ENCODE measurements at regions not wholly inside any gene's neighbourhood (a gene's known extent, or its start where the extent isn't known, plus 50 kb on each side); places are given as distances from the start of the nearest gene placed in this dataset.

DNA sequence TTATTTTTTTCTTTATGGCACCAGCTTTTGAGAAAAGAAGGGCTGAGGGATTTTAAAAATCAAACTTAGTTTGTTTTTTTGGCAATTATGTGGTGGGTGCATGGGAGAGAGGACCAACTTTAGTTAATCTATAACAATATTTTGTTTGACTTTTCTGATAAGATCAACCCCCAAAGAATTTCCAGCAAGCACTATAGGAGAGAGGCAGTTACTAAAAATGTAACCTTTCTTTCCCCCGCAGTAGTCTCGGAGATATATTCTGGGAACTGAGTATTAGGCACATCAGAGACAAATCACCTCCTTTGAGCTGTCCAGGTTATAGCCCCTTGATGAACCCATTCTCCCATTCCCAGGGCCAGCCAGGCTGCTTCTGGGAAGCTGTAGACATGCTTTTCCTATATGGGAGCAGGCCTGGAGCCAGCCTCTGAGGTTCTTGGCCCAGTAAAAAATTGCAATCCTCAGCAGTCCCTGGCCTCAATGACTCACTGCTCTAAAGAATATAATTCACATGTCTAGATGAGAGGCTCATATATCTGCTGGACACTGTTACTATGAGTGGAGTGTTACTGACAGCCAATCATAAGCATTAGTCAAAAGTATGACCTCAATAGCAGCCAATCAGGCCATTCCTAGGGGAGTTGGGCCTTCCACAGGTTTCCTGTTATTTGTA, 138.3 kb upstream of the AGBL1 start:
- DNase-seq (ENCODE audit: low read depth), result no peak

DNA sequence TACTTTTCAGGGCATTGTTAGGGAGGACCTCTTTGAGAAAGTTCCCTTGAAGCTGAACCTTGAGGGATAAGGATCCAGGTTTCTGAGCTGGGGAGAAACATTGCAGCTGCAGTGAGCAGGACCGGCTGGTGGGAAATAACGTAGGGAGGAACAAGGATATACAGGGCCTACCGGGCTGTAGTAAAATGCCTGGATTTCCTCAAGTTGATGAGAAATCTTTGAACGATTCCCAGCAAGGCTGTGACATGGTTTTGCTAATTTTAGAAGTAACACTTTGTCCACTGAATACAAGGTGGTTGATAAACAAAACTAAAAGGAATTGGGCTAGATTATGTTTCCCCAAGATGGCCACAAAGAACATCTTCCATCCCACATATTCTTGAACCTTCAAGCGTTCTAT, 137.0 kb upstream of the AGBL1 start:
- DNase-seq (ENCODE audit: low read depth), result no peak

- DNase-seq (ENCODE audit: low read depth), result no peak
These were observed 136.5 kb upstream of the AGBL1 start for GRCh38 chr15:85943151-85943550.

DNA sequence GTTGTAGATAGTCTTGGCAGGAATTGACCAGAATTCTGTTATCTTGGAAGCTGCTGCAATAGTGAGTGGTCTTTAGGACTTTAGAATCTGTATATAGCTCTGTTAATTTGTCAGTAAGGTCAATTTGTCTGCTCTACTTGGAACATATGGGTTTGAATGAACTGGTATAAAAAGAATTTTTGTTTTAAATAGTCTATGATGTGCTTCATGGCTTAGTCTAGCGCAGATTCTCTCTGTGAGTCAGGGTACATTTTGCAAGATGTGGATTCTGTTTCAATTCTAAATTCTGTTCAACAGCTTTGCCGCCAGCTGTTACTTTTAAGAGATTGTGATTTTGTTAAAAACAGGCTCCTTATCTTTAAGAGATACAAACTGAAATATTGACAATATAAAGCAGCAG, 135.9 kb upstream of the AGBL1 start:
- no peak for DNase-seq (ENCODE audit: low read depth)

DNA sequence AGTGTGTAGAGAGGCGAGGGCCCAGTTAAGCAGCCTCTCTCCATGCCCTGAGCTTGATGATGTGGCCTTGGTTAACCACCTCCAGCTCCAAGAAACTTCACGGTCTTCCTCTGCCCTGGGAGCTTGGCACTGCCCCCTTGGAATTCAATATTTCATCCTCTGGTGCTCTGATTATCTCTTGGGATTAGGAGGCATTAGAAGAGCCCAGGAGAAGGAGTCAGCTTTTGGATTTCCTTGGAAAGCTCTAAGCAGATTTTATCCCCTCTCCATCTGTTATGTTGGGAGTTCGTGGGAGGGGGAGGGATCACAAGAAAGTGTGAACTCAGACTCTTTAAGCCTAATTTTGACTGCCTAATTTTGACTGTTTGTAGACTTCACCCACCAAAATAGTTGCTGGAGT, 132.7 kb upstream of the AGBL1 start:
- DNase-seq (ENCODE audit: low read depth), result no peak

DNA sequence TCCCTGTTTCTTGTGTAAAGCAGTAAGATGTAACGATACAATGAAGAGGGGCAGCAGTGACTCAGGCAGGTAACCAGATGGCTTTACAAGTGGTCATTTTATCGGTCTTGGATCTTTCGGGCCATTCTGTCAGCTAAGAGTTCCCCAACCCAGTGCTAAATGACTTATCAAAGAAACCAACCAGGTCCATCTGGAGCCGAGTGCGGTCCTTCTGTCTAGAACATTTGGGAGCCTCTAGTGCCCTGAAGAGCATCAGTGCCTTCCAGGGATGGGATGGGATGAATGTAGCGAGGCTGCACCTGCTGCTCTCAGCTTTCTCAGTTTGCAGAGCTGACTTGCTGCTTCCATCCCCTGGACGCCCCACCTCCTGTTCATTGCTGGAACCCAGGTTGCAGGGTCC, 131.7 kb upstream of the AGBL1 start:
- no peak for DNase-seq (ENCODE audit: low read depth)

DNA sequence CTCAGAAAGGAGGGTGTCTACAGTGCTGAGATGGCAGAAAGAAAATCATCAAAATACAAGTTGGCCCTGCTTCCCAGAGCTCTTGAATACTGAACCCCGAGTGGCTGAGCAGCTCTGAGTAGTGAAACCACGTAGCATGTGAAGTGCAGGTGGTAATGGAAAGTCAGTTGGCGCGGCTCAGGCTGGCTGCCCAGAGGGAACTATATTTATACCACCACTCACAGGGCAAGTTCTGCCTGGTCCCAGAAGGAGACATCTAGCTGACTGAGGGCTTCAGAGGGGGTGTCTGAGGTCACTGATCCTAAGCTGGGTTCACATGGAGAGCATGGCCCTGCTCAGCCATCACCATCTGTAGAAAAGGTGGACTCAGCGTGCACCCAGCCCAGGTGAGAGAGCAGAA, 129.6 kb upstream of the AGBL1 start:
- DNase-seq (ENCODE audit: low read depth), result no peak

DNA sequence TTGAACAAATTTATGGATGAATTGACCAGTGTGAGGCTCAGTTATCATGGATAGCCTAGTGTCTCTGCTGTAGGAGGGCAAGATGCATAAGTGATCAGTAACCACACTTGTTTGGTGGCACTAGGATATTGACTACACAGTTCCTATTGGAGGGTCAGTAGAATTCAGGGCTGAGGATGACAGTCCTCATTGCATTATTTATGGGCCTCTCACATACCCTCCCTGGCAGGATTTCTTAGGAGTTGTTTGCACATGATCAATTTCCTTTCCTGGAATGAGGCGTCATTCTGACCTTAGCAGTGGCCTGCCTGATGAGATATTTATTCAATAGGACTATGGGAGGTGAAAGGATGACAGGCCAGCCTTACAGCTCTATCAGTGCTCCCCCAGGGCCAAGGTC, 125.1 kb upstream of the AGBL1 start:
- DNase-seq (ENCODE audit: low read depth), result no peak

DNA sequence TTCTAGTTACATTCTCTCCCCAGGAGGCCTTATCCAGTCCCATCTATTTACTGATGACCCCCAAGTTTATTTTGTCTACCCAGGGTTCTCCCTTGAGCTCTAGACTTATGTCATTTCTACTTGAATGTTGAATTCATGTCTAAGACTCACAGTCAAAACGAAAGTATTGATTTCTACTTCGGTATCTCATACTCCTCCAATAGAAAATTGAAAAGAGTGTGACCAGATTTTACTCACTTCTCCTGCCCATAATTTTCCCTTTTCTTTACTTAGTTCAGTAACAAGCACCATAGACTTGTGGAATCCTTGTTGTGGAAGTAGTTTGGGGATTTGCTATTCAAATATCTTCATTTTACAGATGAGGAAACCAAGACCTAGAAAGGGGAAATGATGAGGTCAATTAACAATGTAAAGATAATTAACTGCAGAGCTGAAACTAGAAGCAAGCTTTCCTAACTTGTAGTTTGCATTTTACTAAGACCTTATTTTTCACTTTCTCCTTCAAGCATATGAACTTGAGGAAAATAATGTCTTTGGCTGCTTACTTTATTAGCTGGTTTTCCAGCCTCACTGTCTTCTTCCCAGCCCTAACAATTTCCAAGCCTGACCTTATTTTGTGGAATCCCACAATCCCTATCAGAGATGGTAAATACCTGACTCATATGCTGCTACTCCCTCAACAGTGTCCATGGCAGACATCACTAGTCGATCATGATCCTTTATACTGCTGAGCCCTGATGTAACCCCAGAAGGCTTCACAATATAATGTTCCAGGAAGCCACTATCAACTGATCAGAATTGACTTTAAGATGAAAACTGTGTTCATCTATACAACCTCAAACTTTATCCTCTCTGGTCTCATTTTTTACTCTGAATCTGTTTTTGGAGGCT, 123.9 kb upstream of the AGBL1 start:
- DNase-seq (ENCODE audit: low read depth), result no peak

DNA sequence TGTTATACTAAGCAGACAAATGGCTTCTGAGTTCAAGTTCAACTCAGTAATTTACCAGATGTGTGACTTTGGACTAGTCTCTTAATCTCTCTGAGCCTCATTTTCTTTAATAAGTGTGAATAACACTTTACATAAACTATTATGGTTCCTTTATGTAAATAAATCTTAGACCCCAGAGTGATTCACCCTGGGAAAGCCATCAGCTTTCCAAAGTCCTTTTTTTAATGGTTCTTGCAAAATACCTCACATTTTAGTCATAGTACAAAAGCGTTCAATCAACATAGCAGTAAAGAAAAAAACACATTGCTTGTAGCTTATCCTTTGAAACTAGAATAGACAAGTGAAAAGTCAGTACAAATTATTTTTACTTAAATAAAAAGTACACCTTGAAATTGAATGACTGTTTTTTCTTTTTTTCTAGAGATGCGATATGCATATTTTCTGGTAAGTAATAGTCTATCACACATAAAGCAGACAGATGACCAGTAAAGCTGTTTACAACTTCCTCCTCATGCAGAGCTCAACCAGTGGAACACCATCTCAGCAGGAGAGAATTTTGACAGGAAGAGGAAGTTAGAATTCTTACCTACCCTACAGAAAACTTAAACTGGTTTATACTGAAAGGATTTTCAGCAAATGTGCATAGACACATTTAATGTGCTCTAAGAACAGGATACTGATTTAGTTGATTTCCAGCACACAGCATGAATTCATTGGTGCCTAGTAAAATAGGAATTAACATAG, 123.0 kb upstream of the AGBL1 start:
- no peak for DNase-seq (ENCODE audit: low read depth)

- no peak for DNase-seq (ENCODE audit: low read depth)
These were observed 120.1 kb upstream of the AGBL1 start for GRCh38 chr15:85959611-85960010.

- no peak for DNase-seq (ENCODE audit: low read depth)
These were observed 119.3 kb upstream of the AGBL1 start for GRCh38 chr15:85960381-85960780.

- no peak for DNase-seq (ENCODE audit: low read depth)
These were observed 117.8 kb upstream of the AGBL1 start for GRCh38 chr15:85961821-85962220.

DNA sequence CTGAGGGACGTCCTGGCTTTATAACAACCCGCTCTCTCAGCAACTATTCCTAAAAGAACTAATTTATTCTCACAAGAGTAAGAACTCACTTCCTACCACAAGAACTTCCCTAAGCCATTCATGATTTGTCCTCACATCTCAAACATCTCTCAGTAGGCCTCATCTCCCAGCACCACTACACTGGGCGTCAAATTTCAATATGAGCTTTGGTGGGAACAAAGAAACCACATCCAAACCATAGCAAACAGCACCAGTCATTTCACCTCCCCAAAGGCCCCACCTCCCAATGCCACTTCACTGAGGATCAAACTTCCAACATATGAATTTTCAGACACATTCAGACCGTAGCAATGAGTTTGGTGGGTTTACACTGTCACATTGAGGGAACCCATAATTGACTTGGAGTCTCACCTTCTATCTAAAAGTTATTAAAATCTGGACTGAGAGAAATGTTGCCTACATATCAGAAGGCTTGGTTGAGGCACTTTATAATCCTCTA, 116.4 kb upstream of the AGBL1 start:
- DNase-seq (ENCODE audit: low read depth), result no peak

- DNase-seq (ENCODE audit: low read depth), result no peak
These were observed 115.2 kb upstream of the AGBL1 start for GRCh38 chr15:85964471-85964870.

GRCh38 chr15:85967553-85967952, 112.1 kb upstream of the AGBL1 start:
- no peak for DNase-seq (ENCODE audit: low read depth)

GRCh38 chr15:85972805-85973540, 106.7 kb upstream of the AGBL1 start:
- no peak for DNase-seq (ENCODE audit: low read depth)

DNA sequence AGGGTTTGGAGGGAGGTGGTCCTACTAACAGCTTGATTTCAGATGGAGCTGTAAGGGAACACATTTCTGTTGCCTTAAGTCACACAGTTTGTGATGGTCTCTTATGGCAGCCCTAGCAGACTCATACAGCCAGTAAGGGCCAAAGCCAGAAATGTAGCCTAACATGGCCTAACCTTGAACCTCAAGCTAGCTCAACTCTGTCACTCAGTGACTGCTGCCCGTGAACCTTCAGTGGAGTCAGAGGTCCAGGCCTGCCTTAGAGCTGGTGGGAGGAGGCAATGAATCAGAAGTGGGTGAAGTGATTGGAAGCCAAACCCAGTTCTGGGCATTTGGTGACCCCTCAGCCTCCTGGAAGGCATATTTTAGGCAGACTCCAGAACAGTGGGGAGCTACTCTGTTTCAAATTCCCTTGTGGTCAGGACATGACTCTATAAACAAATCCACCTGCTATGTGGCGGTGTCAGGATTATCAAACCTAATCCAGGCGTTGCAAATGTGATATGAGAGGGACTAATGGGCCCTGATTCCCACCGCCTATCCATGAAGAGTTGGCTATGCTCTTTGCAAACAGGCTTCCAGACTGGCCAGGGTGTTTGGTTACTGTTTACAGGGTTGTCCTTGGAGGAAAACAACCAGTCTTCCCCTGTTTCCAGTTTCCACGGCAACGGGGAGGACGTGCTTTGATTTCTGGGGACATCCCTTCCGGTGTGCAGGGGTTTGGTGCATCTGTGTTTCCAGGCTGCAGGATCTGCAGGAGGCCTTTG, 105.9 kb upstream of the AGBL1 start:
- DNase-seq (ENCODE audit: low read depth), result no peak

GRCh38 chr15:85974348-85974705, 105.3 kb upstream of the AGBL1 start:
- DNase-seq (ENCODE audit: low read depth), result no peak

DNA sequence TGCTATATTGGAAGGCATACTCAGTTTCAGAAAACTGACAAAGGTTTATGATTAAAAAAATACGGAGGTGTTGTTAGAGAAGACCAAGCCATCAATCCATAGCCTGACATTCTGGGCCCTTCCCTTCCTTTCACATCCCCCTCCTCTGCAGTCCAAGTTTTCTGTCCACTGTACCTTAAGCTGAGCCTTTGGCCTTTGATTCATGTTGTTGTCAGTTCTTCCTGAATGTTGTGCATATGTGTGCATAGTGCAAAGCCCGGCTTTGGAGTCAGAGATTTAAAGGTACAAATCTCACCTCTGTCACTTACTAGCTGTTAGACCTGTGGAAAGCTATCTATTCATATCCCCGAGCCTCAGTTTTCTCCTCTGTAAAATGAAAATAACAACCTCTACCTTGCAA, 104.9 kb upstream of the AGBL1 start:
- DNase-seq (ENCODE audit: low read depth), result no peak

DNA sequence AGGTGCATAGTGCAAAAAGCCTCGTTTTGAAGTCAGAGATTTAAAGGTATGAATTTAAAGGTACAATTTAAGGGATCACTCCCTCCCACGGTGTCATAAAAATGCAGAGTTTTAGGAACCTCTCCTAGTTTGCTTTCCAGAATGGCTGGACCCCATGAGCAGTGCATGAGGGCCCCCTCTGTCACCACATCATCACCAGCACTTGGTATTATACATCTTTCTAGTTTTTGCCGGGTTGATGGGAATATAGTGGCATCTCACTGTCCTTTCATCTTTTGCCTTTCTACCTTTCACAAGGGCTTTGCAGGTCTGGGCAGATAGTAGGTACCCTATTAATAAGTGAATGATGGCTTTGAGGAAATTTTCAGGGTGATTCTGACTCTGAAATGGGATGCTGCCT, 103.6 kb upstream of the AGBL1 start:
- no peak for DNase-seq (ENCODE audit: low read depth)

Measured in stimulated activated CD8-positive, alpha-beta memory T cell treated with anti-CD3 and anti-CD28 coated beads, Interleukin-15, amount 100 ng/mL, for 24 hours (primary cell).